Suprapubic skin (tissue), 4 donors: ENCODE measurements at regions not wholly inside any gene's neighbourhood (a gene's known extent, or its start where the extent isn't known, plus 50 kb on each side); places are given as distances from the start of the nearest gene placed in this dataset.

Source experiments
- DNase-seq, 2 donors: peaks; one replicate each; pipeline ENCODE4 v3.0.0-alpha.2; 2019; ENCODE audit warnings: low spot score in 2 of 2
- H3K27ac ChIP-seq: fragments of 200-600 bp; sonication (generic); one replicate; pipeline ENCODE4 v1.5.1; 2019
- H3K27me3 ChIP-seq: fragments of 200-600 bp; sonication (generic); one replicate; pipeline ENCODE4 v1.5.1; 2019
- H3K36me3 ChIP-seq: fragments of 200-600 bp; sonication (generic); one replicate; pipeline ENCODE4 v1.5.1; 2019
- H3K4me1 ChIP-seq: fragments of 200-600 bp; sonication (generic); one replicate; pipeline ENCODE4 v1.5.1; 2019
- H3K4me3 ChIP-seq: fragments of 200-600 bp; sonication (generic); one replicate; pipeline ENCODE4 v1.5.1; 2019; ENCODE audit warnings: mild to moderate bottlenecking
- H3K9me3 ChIP-seq: fragments of 200-600 bp; sonication (generic); one replicate; pipeline ENCODE4 v1.5.1; 2019
- CTCF ChIP-seq, 2 donors: fragments of 200-600 bp in 1 of 2; fragments of 450-650 bp in 1 of 2; sonication (generic) in 1 of 2; IDR thresholded peaks; one replicate each; pipeline ENCODE4 v1.5.1; 2016 to 2019; ENCODE audit warnings: antibody characterized with exemption in 2 of 2, mild to moderate bottlenecking in 1 of 2, moderate library complexity in 1 of 2
- EP300 ChIP-seq: sonication (generic); formaldehyde crosslinking; IDR thresholded peaks from one replicate; pipeline ENCODE4 v1.6.1; 2017; ENCODE audit warnings: antibody characterized with exemption
- POLR2A ChIP-seq, 2 donors: fragments of 450-650 bp; IDR thresholded peaks; one replicate each; pipeline ENCODE4 v1.6.1; 2017; ENCODE audit warnings: antibody characterized with exemption in 2 of 2, mild to moderate bottlenecking in 2 of 2, moderate library complexity in 2 of 2
- POLR2AphosphoS5 ChIP-seq, 3 donors: sonication (generic); formaldehyde crosslinking; IDR thresholded peaks; one replicate each; pipeline ENCODE4 v1.6.1; 2017; ENCODE audit warnings: antibody characterized with exemption in 3 of 3
- whole genome bisulfite sequencing: methylation state at CpG from one replicate; pipeline ENCODE4 v1.1.5; 2018; 5-methylcytosine and 5-hydroxymethylcytosine counted together

- WGBS: 79% methylated on average over 6 of the region's 6 CpGs
- Histone ChIP-seq H3K27me3 (no peaks in the 10 kb centered on the region), H3K27ac (no peak overlapping the region), H3K9me3 (no peaks in the 10 kb centered on the region), H3K36me3 (no peaks in the 10 kb centered on the region), H3K4me3 (no peak overlapping the region), H3K4me1 (no peaks in the 10 kb centered on the region)
- TF ChIP-seq CTCF (IDR thresholded peaks at IDR 0.05): no peak
- TF ChIP-seq POLR2A (IDR thresholded peaks at IDR 0.05): no peak
- no peak for TF ChIP-seq POLR2AphosphoS5 (IDR thresholded peaks at IDR 0.05)
- TF ChIP-seq EP300: no peak
- DNase-seq: no peak
Observed at GRCh38 chr1:239283216-239283615, 103.2 kb upstream of the CHRM3 start.

GRCh38 chr1:239282411-239282810 lies 104.0 kb upstream of the CHRM3 start:
- H3K9me3 ChIP-seq: no peaks in the 10 kb centered on the region
- no peaks in the 10 kb centered on the region for H3K4me1 ChIP-seq
- H3K27ac ChIP-seq: no peak overlapping the region
- DNase-seq: no peak
- WGBS: 67% methylated on average over 3 of the region's 3 CpGs
- TF ChIP-seq POLR2AphosphoS5 (IDR thresholded peaks at IDR 0.05) (no peak), EP300 (no peak), POLR2A (IDR thresholded peaks at IDR 0.05) (no peak), CTCF (IDR thresholded peaks at IDR 0.05) (no peak)
- no peaks in the 10 kb centered on the region for H3K36me3 ChIP-seq
- no peak overlapping the region for H3K4me3 ChIP-seq
- H3K27me3 ChIP-seq: no peaks in the 10 kb centered on the region

- H3K36me3 ChIP-seq: no peaks in the 10 kb centered on the region
- WGBS: 75% methylated on average over 5 of the region's 5 CpGs
- no peaks in the 10 kb centered on the region for H3K4me1 ChIP-seq
- H3K4me3 ChIP-seq: no peak overlapping the region
- no peaks in the 10 kb centered on the region for H3K9me3 ChIP-seq
- TF ChIP-seq CTCF (IDR thresholded peaks at IDR 0.05) (no peak), EP300 (no peak), POLR2AphosphoS5 (IDR thresholded peaks at IDR 0.05) (no peak), POLR2A (IDR thresholded peaks at IDR 0.05) (no peak)
- H3K27me3 ChIP-seq: no peaks in the 10 kb centered on the region
- DNase-seq: no peak
- no peak overlapping the region for H3K27ac ChIP-seq
Observed at GRCh38 chr1:239276051-239276450, 110.3 kb upstream of the CHRM3 start.

- no peak overlapping the region for H3K4me3 ChIP-seq
- no peaks in the 10 kb centered on the region for H3K36me3 ChIP-seq
- no peaks in the 10 kb centered on the region for H3K4me1 ChIP-seq
- 60% methylated on average over 4 of the region's 4 CpGs for WGBS
- no peaks in the 10 kb centered on the region for H3K9me3 ChIP-seq
- no peak overlapping the region for H3K27ac ChIP-seq
- TF ChIP-seq POLR2AphosphoS5 (IDR thresholded peaks at IDR 0.05) (no peak), EP300 (no peak), POLR2A (IDR thresholded peaks at IDR 0.05) (no peak), CTCF (IDR thresholded peaks at IDR 0.05) (no peak)
- DNase-seq: no peak
- no peaks in the 10 kb centered on the region for H3K27me3 ChIP-seq
Observed at GRCh38 chr1:239274242-239274830, 112.0 kb upstream of the CHRM3 start.

- no peaks in the 10 kb centered on the region for H3K4me1 ChIP-seq
Observed at GRCh38 chr1:239270509-239270908, 115.9 kb upstream of the CHRM3 start.

More at GRCh38 chr1:239270509-239270908, 115.9 kb upstream of the CHRM3 start:
- no peak overlapping the region for H3K27ac ChIP-seq
- 90% methylated on average over 5 of the region's 5 CpGs for WGBS
- no peak overlapping the region for H3K4me3 ChIP-seq
- DNase-seq: no peak
- H3K9me3 ChIP-seq: no peaks in the 10 kb centered on the region
- TF ChIP-seq CTCF (IDR thresholded peaks at IDR 0.05) (no peak), POLR2A (IDR thresholded peaks at IDR 0.05) (no peak), POLR2AphosphoS5 (IDR thresholded peaks at IDR 0.05) (no peak), EP300 (no peak)
- no peaks in the 10 kb centered on the region for H3K27me3 ChIP-seq
- no peaks in the 10 kb centered on the region for H3K36me3 ChIP-seq
